Caco-2 (cell line): ENCODE measurements at regions not wholly inside any gene's neighbourhood (a gene's known extent, or its start where the extent isn't known, plus 50 kb on each side); places are given as distances from the start of the nearest gene placed in this dataset.

Experiments used
- BruUV-seq: library from RNA; stranded (reverse); fragments of 400-500 nt; replicated peaks from 2 replicates; lab custom pipeline; 2021; lab: Mats Ljungman, UMichigan
- CTCF ChIA-PET: fragments of 300-600 bp; sonication (Branson Sonifier 250); formaldehyde crosslinking; loops from one replicate; lab custom pipeline; 2022; ENCODE audit warnings: antibody characterized with exemption; lab: Charles Lee
- POLR2A ChIA-PET: fragments of 300-600 bp; sonication (Branson Sonifier 250); formaldehyde crosslinking; loops from one replicate; lab custom pipeline; 2022; ENCODE audit warnings: antibody characterized with exemption; lab: Charles Lee
- DNase-seq, 2 experiments: peaks; one replicate each; pipeline versions ENCODE4 v3.0.0 to v3.0.0-alpha.2; 2020 to 2022
- H3K27me3 ChIP-seq: replicated peaks from 2 replicates; pipeline ENCODE4 v1.6.0; 2011; ENCODE audit warnings: low read length; ENCODE audit not compliant: control insufficient read depth, insufficient read depth
- H3K36me3 ChIP-seq: 2 replicates; pipeline ENCODE4 v1.5.1; 2011; ENCODE audit warnings: low read length; ENCODE audit not compliant: control insufficient read depth, insufficient read depth
- H3K4me1 ChIP-seq: fragments of 250-450 bp; sonication (Bioruptor Pico); 2 replicates; pipeline ENCODE4 v1.5.1; 2020; ENCODE audit warnings: mild to moderate bottlenecking
- H3K4me3 ChIP-seq: 2 replicates; pipeline ENCODE4 v1.5.1; 2011; ENCODE audit warnings: low read depth, mild to moderate bottlenecking, control low read depth, low read length
- H3K9me3 ChIP-seq: fragments of 250-450 bp; sonication (Bioruptor Pico); 2 replicates; pipeline ENCODE4 v1.5.1; 2020; ENCODE audit warnings: mild to moderate bottlenecking, moderate library complexity
- H3K27ac Mint-ChIP-seq: one replicate; pipeline ENCODE4 v1.8.0; 2022; ENCODE audit warnings: mixed read lengths; ENCODE audit not compliant: unreplicated experiment
- H3K27me3 Mint-ChIP-seq: one replicate; pipeline ENCODE4 v1.8.0; 2022; ENCODE audit warnings: mixed read lengths; ENCODE audit not compliant: insufficient read depth, unreplicated experiment
- H3K36me3 Mint-ChIP-seq: one replicate; pipeline ENCODE4 v1.8.0; 2022; ENCODE audit warnings: mild to moderate bottlenecking, mixed read lengths; ENCODE audit not compliant: insufficient read depth, unreplicated experiment
- H3K4me1 Mint-ChIP-seq: one replicate; pipeline ENCODE4 v1.8.0; 2022; ENCODE audit warnings: low read depth, mixed read lengths; ENCODE audit not compliant: unreplicated experiment
- H3K4me3 Mint-ChIP-seq: one replicate; pipeline ENCODE4 v1.8.0; 2022; ENCODE audit warnings: mild to moderate bottlenecking, moderate library complexity, mixed read lengths; ENCODE audit not compliant: unreplicated experiment
- H3K9me3 Mint-ChIP-seq: one replicate; pipeline ENCODE4 v1.8.0; 2022; ENCODE audit warnings: mixed read lengths; ENCODE audit not compliant: unreplicated experiment
- intact Hi-C: fragments of 100-400 bp; cut with micrococcal nuclease; formaldehyde crosslinking; loops from one replicate; pipeline ENCODE4 v1.10.0; 2022; ENCODE audit not compliant: unreplicated experiment
- TF ChIP-seq, protein P1 (sequence below), 2 experiments: fragments of 200-600 bp in 1 of 2; IDR thresholded peaks; 1 replicate in 1 of 2; 2 replicates in 1 of 2; pipeline versions ENCODE4 v1.5.1 to v1.8.0; 2011 to 2022; ENCODE audit warnings: antibody characterized with exemption in 1 of 2, control low read depth in 1 of 2, inconsistent platforms in 1 of 2, low read depth in 1 of 2, low read length in 1 of 2, mild to moderate bottlenecking in 1 of 2, moderate library complexity in 1 of 2; ENCODE audit not compliant: insufficient read depth in 1 of 2, severe bottlenecking in 1 of 2, unreplicated experiment in 1 of 2

DNA sequence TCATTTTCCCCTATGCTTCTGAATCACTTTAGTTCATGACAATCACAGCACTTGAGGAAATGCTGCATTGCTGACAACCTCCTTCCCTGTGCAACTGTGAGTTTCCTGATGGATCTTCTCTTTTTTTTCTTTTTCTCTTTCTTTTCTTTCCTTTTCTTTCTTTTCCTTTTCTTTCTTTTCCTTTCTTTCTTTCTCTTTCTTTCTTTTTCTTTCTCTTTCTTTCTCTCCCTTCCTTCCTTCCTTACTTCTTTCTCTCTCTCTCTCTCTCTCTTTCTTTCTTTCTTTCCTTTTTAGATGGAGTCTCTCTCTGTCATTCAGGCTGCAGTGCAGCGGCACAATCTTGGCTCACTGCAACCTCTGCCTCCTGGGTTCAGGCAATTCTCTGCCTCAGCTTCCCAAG is 247.9 kb upstream of the HTR2A start:
- Histone ChIP-seq H3K4me3 (no peak overlapping the region), H3K27me3 (no peaks in the 10 kb centered on the region), H3K4me1 (peaks cover 4% of the 10 kb centered on the region; the same call in 1 of the 2 replicates), H3K36me3 (no peaks in the 10 kb centered on the region), H3K9me3 (no peaks in the 10 kb centered on the region; the same call in 1 of the 2 replicates)
- CTCF ChIA-PET: no interaction called here
- Mint-ChIP-seq H3K27me3 (peaks cover 2% of the 10 kb centered on the region), H3K4me1 (no peaks in the 10 kb centered on the region), H3K27ac (no peak overlapping the region), H3K4me3 (no peak overlapping the region), H3K36me3 (no peaks in the 10 kb centered on the region), H3K9me3 (no peaks in the 10 kb centered on the region)
- BruUV-seq: no TSS peak
- POLR2A ChIA-PET: no interaction called here
- DNase-seq: no peak
- intact Hi-C loops: no loop called here
- TF ChIP-seq, protein P1, sequence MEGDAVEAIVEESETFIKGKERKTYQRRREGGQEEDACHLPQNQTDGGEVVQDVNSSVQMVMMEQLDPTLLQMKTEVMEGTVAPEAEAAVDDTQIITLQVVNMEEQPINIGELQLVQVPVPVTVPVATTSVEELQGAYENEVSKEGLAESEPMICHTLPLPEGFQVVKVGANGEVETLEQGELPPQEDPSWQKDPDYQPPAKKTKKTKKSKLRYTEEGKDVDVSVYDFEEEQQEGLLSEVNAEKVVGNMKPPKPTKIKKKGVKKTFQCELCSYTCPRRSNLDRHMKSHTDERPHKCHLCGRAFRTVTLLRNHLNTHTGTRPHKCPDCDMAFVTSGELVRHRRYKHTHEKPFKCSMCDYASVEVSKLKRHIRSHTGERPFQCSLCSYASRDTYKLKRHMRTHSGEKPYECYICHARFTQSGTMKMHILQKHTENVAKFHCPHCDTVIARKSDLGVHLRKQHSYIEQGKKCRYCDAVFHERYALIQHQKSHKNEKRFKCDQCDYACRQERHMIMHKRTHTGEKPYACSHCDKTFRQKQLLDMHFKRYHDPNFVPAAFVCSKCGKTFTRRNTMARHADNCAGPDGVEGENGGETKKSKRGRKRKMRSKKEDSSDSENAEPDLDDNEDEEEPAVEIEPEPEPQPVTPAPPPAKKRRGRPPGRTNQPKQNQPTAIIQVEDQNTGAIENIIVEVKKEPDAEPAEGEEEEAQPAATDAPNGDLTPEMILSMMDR (IDR thresholded peaks at IDR 0.05; ENCODE audit: insufficient read depth in 1 of 2, low read depth in 1 of 2, low read length in 1 of 2, severe bottlenecking in 1 of 2, unreplicated experiment in 1 of 2): no peak

DNA sequence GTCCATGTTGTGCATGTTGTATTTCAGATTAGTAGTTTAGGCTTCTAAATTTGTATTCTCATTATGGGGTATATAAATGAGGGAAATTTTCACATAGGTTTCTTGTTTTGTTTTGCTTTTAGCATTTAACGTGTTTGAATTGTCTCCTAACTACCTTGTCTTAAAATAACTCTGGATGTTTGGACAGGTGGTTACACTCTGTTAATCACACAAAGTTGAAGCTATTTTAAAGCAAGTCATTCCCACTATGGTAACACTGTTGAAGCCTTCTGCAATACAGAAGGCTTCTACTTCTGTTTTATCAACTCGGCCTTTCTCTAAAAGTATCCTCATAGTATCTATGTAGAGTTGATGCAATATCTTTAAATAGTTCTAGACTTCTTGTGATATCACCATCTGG is 245.3 kb upstream of the HTR2A start:
- Histone ChIP-seq H3K9me3 (no peaks in the 10 kb centered on the region), H3K4me3 (no peak overlapping the region), H3K36me3 (no peaks in the 10 kb centered on the region), H3K27me3 (no peaks in the 10 kb centered on the region), H3K4me1 (no peaks in the 10 kb centered on the region)
- peaks cover 2% of the 10 kb centered on the region for H3K27me3 Mint-ChIP-seq
- BruUV-seq: no TSS peak
- H3K9me3 Mint-ChIP-seq: no peaks in the 10 kb centered on the region
- intact Hi-C loops: no loop called here
- TF ChIP-seq, protein P1 (IDR thresholded peaks at IDR 0.05; ENCODE audit: insufficient read depth in 1 of 2, low read depth in 1 of 2, low read length in 1 of 2, severe bottlenecking in 1 of 2, unreplicated experiment in 1 of 2): no peak
- ChIA-PET CTCF (no interaction called here), POLR2A (no interaction called here)
- no peak overlapping the region for H3K27ac Mint-ChIP-seq
- H3K36me3 Mint-ChIP-seq: no peaks in the 10 kb centered on the region
- H3K4me1 Mint-ChIP-seq: no peaks in the 10 kb centered on the region
- no peak for DNase-seq
- no peak overlapping the region for H3K4me3 Mint-ChIP-seq

DNA sequence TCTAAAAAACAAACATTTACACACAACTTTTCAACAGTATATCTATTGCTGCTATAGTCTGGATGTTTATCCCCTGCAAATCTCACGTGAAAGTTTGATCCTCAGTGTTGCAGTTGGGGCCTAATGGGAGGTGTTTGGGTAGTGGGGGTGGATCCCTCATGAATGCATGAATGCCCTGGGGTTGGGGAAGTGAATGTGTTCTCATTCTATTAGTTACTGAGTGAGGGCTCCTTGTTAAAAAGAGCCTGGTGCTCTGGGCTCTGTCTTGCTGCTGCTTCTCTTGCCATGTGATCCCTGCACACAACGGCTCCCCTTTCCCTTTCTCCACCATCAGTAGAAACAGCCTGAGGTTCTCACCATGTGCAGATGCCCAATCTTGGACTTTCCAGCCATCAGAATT is 242.7 kb upstream of the HTR2A start:
- no peaks in the 10 kb centered on the region for H3K36me3 Mint-ChIP-seq
- no peaks in the 10 kb centered on the region for H3K4me1 ChIP-seq
- intact Hi-C loops: no loop called here
- no peak overlapping the region for H3K4me3 Mint-ChIP-seq
- ChIA-PET POLR2A (no interaction called here), CTCF (no interaction called here)
- DNase-seq: no peak
- H3K9me3 Mint-ChIP-seq: no peaks in the 10 kb centered on the region
- peaks cover 5% of the 10 kb centered on the region for H3K27me3 Mint-ChIP-seq
- no peak overlapping the region for H3K4me3 ChIP-seq
- no peaks in the 10 kb centered on the region for H3K9me3 ChIP-seq
- no peaks in the 10 kb centered on the region for H3K4me1 Mint-ChIP-seq
- BruUV-seq: no TSS peak
- H3K27ac Mint-ChIP-seq: no peak overlapping the region
- no peaks in the 10 kb centered on the region for H3K27me3 ChIP-seq
- no peaks in the 10 kb centered on the region for H3K36me3 ChIP-seq
- TF ChIP-seq, protein P1 (IDR thresholded peaks at IDR 0.05; ENCODE audit: insufficient read depth in 1 of 2, low read depth in 1 of 2, low read length in 1 of 2, severe bottlenecking in 1 of 2, unreplicated experiment in 1 of 2): no peak
